Lung (tissue), 11 donors: ENCODE measurements at regions not wholly inside any gene's neighbourhood (a gene's known extent, or its start where the extent isn't known, plus 50 kb on each side); places are given as distances from the start of the nearest gene placed in this dataset.

Experiments used
- ATAC-seq: fragments of 200-7000 bp; cut with Tn5 transposase; one replicate; pipeline ENCODE4 v1.9.1; 2020; ENCODE audit warnings: moderate number of reproducible peaks; ENCODE audit not compliant: insufficient read depth, low FRiP score
- DNase-seq, 3 donors: peaks; one replicate each; pipeline ENCODE4 v3.0.0-alpha.2; 2013 to 2017
- H3K27ac ChIP-seq, 2 donors: one replicate each; pipeline ENCODE4 v1.5.1; 2013; ENCODE audit warnings: mild to moderate bottlenecking in 2 of 2, moderate library complexity in 2 of 2, control low read depth in 1 of 2, inconsistent platforms in 1 of 2, low read depth in 1 of 2, low read length in 1 of 2
- H3K27me3 ChIP-seq, 3 donors: one replicate each; pipeline ENCODE4 v1.5.1; 2013; ENCODE audit warnings: low read length in 2 of 3; ENCODE audit not compliant: control insufficient read depth in 3 of 3, insufficient read depth in 3 of 3
- H3K36me3 ChIP-seq, 4 donors: one replicate each; pipeline ENCODE4 v1.5.1; 2013; ENCODE audit warnings: low read length in 4 of 4, mild to moderate bottlenecking in 1 of 4, moderate library complexity in 1 of 4; ENCODE audit not compliant: control insufficient read depth in 4 of 4, insufficient read depth in 4 of 4
- H3K4me1 ChIP-seq, 5 donors: one replicate each; pipeline ENCODE4 v1.5.1; 2013; ENCODE audit warnings: low read length in 5 of 5, mild to moderate bottlenecking in 2 of 5, moderate library complexity in 1 of 5; ENCODE audit not compliant: control insufficient read depth in 5 of 5, insufficient read depth in 5 of 5
- H3K4me3 ChIP-seq: one replicate; pipeline ENCODE4 v1.5.1; 2013; ENCODE audit warnings: mild to moderate bottlenecking, control low read depth, moderate library complexity
- H3K9ac ChIP-seq, 2 donors: one replicate each; pipeline ENCODE4 v1.5.1; 2013; ENCODE audit warnings: low read length in 2 of 2, control low read depth in 1 of 2; ENCODE audit not compliant: insufficient read depth in 1 of 2
- H3K9me3 ChIP-seq, 4 donors: one replicate each; pipeline ENCODE4 v1.5.1; 2013; ENCODE audit warnings: low read length in 3 of 4, mild to moderate bottlenecking in 1 of 4, moderate library complexity in 1 of 4; ENCODE audit not compliant: control insufficient read depth in 4 of 4, insufficient read depth in 3 of 4
- WGBS, 2 donors: extraction: QIAGEN DNeasy Blood & Tissue Kit; methylation state at CpG; one replicate each; pipeline ENCODE4 v1.1.7; 2013; 5-methylcytosine and 5-hydroxymethylcytosine counted together
- TF ChIP-seq, protein P1 (sequence below): IDR thresholded peaks from 2 replicates; pipeline ENCODE4 v1.5.1; 2012; ENCODE audit warnings: mild to moderate bottlenecking; ENCODE audit errors: control extremely low read depth, extremely low read depth
- donor health status: control.
- donor health status: control.
- donor health status: Bipolar disorder and iron deficiency.
- donor health status: healthy.
- donor health status: DM: yes; HTN: yes; CAD: no.

DNA sequence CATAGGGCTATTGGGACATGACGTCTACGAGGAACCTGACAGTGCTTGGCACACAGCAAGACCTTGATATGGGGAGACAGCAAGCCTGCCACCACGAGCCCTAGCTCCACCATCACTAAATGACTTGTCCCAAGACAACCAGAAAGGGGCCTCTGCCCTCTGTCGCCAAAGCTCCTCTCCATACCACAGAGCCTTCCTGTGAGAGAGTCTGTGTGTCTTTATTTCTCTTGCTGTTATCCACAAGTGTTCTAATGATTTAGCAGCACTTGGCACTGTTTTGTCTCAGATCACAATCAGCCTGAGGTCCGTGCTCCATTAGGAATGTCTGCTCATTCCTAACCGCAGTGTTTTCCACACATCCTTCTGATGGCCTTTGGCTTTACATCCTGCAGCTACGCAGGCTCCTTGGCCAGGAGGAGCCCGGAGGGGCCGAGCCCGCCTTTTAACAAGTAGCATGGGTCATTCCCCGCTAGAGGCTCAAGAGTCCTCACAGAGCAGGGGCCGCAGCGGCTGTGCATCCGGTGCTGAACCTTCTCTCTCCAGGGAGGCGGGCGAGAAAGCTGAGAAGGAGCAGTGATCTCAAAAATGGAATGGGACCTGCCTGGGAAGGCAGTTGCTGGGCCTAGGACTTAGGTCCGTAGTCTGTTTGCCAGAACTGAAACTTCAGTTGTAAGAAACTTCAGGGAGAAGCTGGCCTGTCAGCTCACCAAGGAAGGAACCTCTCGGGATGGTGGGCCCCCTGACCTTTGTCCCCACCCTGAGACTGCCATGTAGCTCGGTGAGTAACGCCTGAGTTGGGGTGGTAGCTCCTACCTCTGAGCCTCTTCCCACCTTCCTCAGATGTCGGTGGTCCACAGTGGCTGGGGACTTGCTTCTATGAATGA, 61.1 kb upstream of the HMGB1 start:
- Histone ChIP-seq H3K27ac (no peak overlapping the region), H3K4me3 (no peak overlapping the region), H3K36me3 (no peaks in the 10 kb centered on the region), H3K9me3 (no peaks in the 10 kb centered on the region), H3K4me1 (no peaks in the 10 kb centered on the region), H3K27me3 (no peaks in the 10 kb centered on the region), H3K9ac (no peak overlapping the region)
- TF ChIP-seq, protein P1, sequence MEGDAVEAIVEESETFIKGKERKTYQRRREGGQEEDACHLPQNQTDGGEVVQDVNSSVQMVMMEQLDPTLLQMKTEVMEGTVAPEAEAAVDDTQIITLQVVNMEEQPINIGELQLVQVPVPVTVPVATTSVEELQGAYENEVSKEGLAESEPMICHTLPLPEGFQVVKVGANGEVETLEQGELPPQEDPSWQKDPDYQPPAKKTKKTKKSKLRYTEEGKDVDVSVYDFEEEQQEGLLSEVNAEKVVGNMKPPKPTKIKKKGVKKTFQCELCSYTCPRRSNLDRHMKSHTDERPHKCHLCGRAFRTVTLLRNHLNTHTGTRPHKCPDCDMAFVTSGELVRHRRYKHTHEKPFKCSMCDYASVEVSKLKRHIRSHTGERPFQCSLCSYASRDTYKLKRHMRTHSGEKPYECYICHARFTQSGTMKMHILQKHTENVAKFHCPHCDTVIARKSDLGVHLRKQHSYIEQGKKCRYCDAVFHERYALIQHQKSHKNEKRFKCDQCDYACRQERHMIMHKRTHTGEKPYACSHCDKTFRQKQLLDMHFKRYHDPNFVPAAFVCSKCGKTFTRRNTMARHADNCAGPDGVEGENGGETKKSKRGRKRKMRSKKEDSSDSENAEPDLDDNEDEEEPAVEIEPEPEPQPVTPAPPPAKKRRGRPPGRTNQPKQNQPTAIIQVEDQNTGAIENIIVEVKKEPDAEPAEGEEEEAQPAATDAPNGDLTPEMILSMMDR, result no peak
- DNase-seq (peak; percentile 32 to 35 (median 32)), ATAC-seq (no peak)
- WGBS, 2 donors, result 75 to 80% methylated on average over 21 of the region's 21 CpGs

- no peaks in the 10 kb centered on the region for H3K36me3 ChIP-seq
- H3K4me1 ChIP-seq, result no peaks in the 10 kb centered on the region
- no peaks in the 10 kb centered on the region for H3K27me3 ChIP-seq
- no peak overlapping the region for H3K27ac ChIP-seq
- H3K4me3 ChIP-seq, result no peak overlapping the region
- no peak for ATAC-seq
- no peak for DNase-seq
- no peak overlapping the region for H3K9ac ChIP-seq
- TF ChIP-seq, protein P1, result no peak
- WGBS, 2 donors, result 93 to 94% methylated on average over 8 of the region's 8 CpGs
- H3K9me3 ChIP-seq, result no peaks in the 10 kb centered on the region
Measured at GRCh38 chr13:30529085-30529834, 63.5 kb upstream of the HMGB1 start.

- no peak for ATAC-seq
- no peaks in the 10 kb centered on the region for H3K27me3 ChIP-seq
- 59 to 76% methylated on average over 2 of the region's 2 CpGs for WGBS, 2 donors
- H3K4me3 ChIP-seq, result no peak overlapping the region
- DNase-seq, result peak in 2 of 3 donors; percentile 40 to 59
- H3K27ac ChIP-seq, result no peak overlapping the region
- no peaks in the 10 kb centered on the region for H3K36me3 ChIP-seq
- H3K9me3 ChIP-seq, result no peaks in the 10 kb centered on the region
- no peak overlapping the region for H3K9ac ChIP-seq
- TF ChIP-seq, protein P1, result no peak
- H3K4me1 ChIP-seq, result no peaks in the 10 kb centered on the region
Measured at GRCh38 chr13:30535046-30535445, 69.3 kb upstream of the HMGB1 start.
